SW 1271 (cell line): ENCODE measurements at regions not wholly inside any gene's neighbourhood (a gene's known extent, or its start where the extent isn't known, plus 50 kb on each side); places are given as distances from the start of the nearest gene placed in this dataset.

Experiments used
- DNase-seq, 2 experiments: peaks; one replicate each; lab custom pipeline; 2025; lab: John Stamatoyannopoulos, UW

- peak; percentile 13 to 61 for DNase-seq
Measured at GRCh38 chr21:27700974-27701614, 734.2 kb upstream of the ADAMTS5 start.

- no peak for DNase-seq
Measured at GRCh38 chr21:27695246-27695645, 728.4 kb upstream of the ADAMTS5 start.

GRCh38 chr21:27694667-27695066 is 727.8 kb upstream of the ADAMTS5 start:
- no peak for DNase-seq

- no peak for DNase-seq
Measured at GRCh38 chr21:27693376-27693775, 726.5 kb upstream of the ADAMTS5 start.

GRCh38 chr21:27691516-27691915 is 724.6 kb upstream of the ADAMTS5 start:
- DNase-seq, result no peak

- DNase-seq, result no peak
Measured at GRCh38 chr21:27691006-27691405, 724.1 kb upstream of the ADAMTS5 start.

- DNase-seq, result no peak
Measured at GRCh38 chr21:27690426-27690825, 723.5 kb upstream of the ADAMTS5 start.

- no peak for DNase-seq
Measured at GRCh38 chr21:27688773-27689172, 721.9 kb upstream of the ADAMTS5 start.

- DNase-seq, result no peak
Measured at GRCh38 chr21:27683292-27683691, 716.4 kb upstream of the ADAMTS5 start.

- no peak for DNase-seq
Measured at GRCh38 chr21:27681841-27682240, 715.0 kb upstream of the ADAMTS5 start.

GRCh38 chr21:27681038-27681437 is 714.1 kb upstream of the ADAMTS5 start:
- no peak for DNase-seq

GRCh38 chr21:27680181-27680580 is 713.3 kb upstream of the ADAMTS5 start:
- DNase-seq, result no peak

- no peak for DNase-seq
Measured at GRCh38 chr21:27678511-27678910, 711.6 kb upstream of the ADAMTS5 start.

GRCh38 chr21:27677546-27677945 is 710.7 kb upstream of the ADAMTS5 start:
- no peak for DNase-seq

- no peak for DNase-seq
Measured at GRCh38 chr21:27675306-27675705, 708.4 kb upstream of the ADAMTS5 start.

- DNase-seq, result no peak
Measured at GRCh38 chr21:27674041-27674615, 707.2 kb upstream of the ADAMTS5 start.

- no peak for DNase-seq
Measured at GRCh38 chr21:27673581-27673980, 706.7 kb upstream of the ADAMTS5 start.

GRCh38 chr21:27671207-27671606 is 704.3 kb upstream of the ADAMTS5 start:
- no peak for DNase-seq

- no peak for DNase-seq
Measured at GRCh38 chr21:27653481-27653880, 686.6 kb upstream of the ADAMTS5 start.

- DNase-seq, result no peak
Measured at GRCh38 chr21:27649762-27650161, 682.9 kb upstream of the ADAMTS5 start.

- no peak for DNase-seq
Measured at GRCh38 chr21:27649323-27649722, 682.4 kb upstream of the ADAMTS5 start.

GRCh38 chr21:27648560-27648959 is 681.7 kb upstream of the ADAMTS5 start:
- DNase-seq, result no peak

GRCh38 chr21:27647921-27648320 is 681.0 kb upstream of the ADAMTS5 start:
- no peak for DNase-seq

- no peak for DNase-seq
Measured at GRCh38 chr21:27647401-27647800, 680.5 kb upstream of the ADAMTS5 start.
